ENCODE measurements at regions not wholly inside any gene's neighbourhood (a gene's known extent, or its start where the extent isn't known, plus 50 kb on each side); places are given as distances from the start of the nearest gene placed in this dataset.

GRCh38 chr6:91940801-91941200, 1353.9 kb upstream of the MAP3K7 start:
- DNase-seq (no peak), ATAC-seq (ENCODE audit: insufficient read depth, low FRiP score) (no peak)
- 82 to 98% methylated on average over 1 of the region's 1 CpG for WGBS, 2 donors
- no peaks in the 10 kb centered on the region for H3K9me3 ChIP-seq (ENCODE audit: control insufficient read depth in 4 of 4, insufficient read depth in 3 of 4, low read length in 3 of 4)
- H3K9ac ChIP-seq (ENCODE audit: insufficient read depth in 1 of 2, low read length in 2 of 2) = no peak overlapping the region
- no peaks in the 10 kb centered on the region for H3K4me1 ChIP-seq (ENCODE audit: control insufficient read depth in 5 of 5, insufficient read depth in 5 of 5, low read length in 5 of 5)
- no peaks in the 10 kb centered on the region for H3K36me3 ChIP-seq (ENCODE audit: control insufficient read depth in 4 of 4, insufficient read depth in 4 of 4, low read length in 4 of 4)
- no peaks in the 10 kb centered on the region for H3K27me3 ChIP-seq (ENCODE audit: control insufficient read depth in 3 of 3, insufficient read depth in 3 of 3, low read length in 2 of 3)
- H3K4me3 ChIP-seq = no peak overlapping the region
- TF ChIP-seq, protein P1, sequence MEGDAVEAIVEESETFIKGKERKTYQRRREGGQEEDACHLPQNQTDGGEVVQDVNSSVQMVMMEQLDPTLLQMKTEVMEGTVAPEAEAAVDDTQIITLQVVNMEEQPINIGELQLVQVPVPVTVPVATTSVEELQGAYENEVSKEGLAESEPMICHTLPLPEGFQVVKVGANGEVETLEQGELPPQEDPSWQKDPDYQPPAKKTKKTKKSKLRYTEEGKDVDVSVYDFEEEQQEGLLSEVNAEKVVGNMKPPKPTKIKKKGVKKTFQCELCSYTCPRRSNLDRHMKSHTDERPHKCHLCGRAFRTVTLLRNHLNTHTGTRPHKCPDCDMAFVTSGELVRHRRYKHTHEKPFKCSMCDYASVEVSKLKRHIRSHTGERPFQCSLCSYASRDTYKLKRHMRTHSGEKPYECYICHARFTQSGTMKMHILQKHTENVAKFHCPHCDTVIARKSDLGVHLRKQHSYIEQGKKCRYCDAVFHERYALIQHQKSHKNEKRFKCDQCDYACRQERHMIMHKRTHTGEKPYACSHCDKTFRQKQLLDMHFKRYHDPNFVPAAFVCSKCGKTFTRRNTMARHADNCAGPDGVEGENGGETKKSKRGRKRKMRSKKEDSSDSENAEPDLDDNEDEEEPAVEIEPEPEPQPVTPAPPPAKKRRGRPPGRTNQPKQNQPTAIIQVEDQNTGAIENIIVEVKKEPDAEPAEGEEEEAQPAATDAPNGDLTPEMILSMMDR (IDR thresholded peaks at IDR 0.05; ENCODE audit: control extremely low read depth, extremely low read depth) = no peak
- H3K27ac ChIP-seq (ENCODE audit: low read depth in 1 of 2, low read length in 1 of 2) = no peak overlapping the region

- DNase-seq (no peak), ATAC-seq (ENCODE audit: insufficient read depth, low FRiP score) (no peak)
- H3K4me1 ChIP-seq (ENCODE audit: control insufficient read depth in 5 of 5, insufficient read depth in 5 of 5, low read length in 5 of 5) = no peaks in the 10 kb centered on the region
- H3K36me3 ChIP-seq (ENCODE audit: control insufficient read depth in 4 of 4, insufficient read depth in 4 of 4, low read length in 4 of 4) = no peaks in the 10 kb centered on the region
- WGBS, 2 donors = 91 to 93% methylated on average over 15 of the region's 15 CpGs
- peaks cover 0 to 2% (median 0%) of the 10 kb centered on the region in 4 donors for H3K9me3 ChIP-seq (ENCODE audit: control insufficient read depth in 4 of 4, insufficient read depth in 3 of 4, low read length in 3 of 4)
- TF ChIP-seq, protein P1 (IDR thresholded peaks at IDR 0.05; ENCODE audit: control extremely low read depth, extremely low read depth) = no peak
- H3K27me3 ChIP-seq (ENCODE audit: control insufficient read depth in 3 of 3, insufficient read depth in 3 of 3, low read length in 2 of 3) = no peaks in the 10 kb centered on the region
- no peak overlapping the region for H3K4me3 ChIP-seq
- H3K27ac ChIP-seq (ENCODE audit: low read depth in 1 of 2, low read length in 1 of 2) = no peak overlapping the region
- H3K9ac ChIP-seq (ENCODE audit: insufficient read depth in 1 of 2, low read length in 2 of 2) = no peak overlapping the region
These were observed 1340.0 kb upstream of the MAP3K7 start for GRCh38 chr6:91926827-91927226.

DNA sequence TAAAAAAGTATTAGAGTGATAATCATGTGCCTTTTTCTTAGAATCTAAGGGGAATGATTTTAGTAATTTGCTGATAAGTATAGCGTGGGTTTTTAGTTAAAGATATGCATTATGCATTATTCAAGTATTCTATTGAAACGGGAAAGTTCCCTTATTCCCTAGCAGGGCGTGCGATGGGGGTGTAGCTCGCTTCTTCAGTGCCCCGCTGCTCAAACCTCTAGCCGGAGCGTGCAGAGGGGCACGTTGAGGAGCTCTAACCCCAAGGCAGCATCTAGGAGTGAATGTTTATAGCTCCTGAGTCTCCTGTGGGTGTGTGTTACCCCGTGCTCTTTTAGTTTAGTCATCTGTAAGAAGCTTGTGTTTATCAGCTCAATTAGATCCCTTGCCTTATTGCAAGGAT, 1339.5 kb upstream of the MAP3K7 start:
- TF ChIP-seq, protein P1 (IDR thresholded peaks at IDR 0.05; ENCODE audit: control extremely low read depth, extremely low read depth) = no peak
- WGBS, 2 donors = 86 to 88% methylated on average over 10 of the region's 10 CpGs
- Histone ChIP-seq H3K4me1 (ENCODE audit: control insufficient read depth in 5 of 5, insufficient read depth in 5 of 5, low read length in 5 of 5) (no peaks in the 10 kb centered on the region), H3K9ac (ENCODE audit: insufficient read depth in 1 of 2, low read length in 2 of 2) (no peak overlapping the region), H3K27ac (ENCODE audit: low read depth in 1 of 2, low read length in 1 of 2) (no peak overlapping the region), H3K4me3 (no peak overlapping the region), H3K9me3 (ENCODE audit: control insufficient read depth in 4 of 4, insufficient read depth in 3 of 4, low read length in 3 of 4) (peaks cover 0 to 2% (median 0%) of the 10 kb centered on the region in 4 donors), H3K27me3 (ENCODE audit: control insufficient read depth in 3 of 3, insufficient read depth in 3 of 3, low read length in 2 of 3) (no peaks in the 10 kb centered on the region), H3K36me3 (ENCODE audit: control insufficient read depth in 4 of 4, insufficient read depth in 4 of 4, low read length in 4 of 4) (no peaks in the 10 kb centered on the region)
- DNase-seq (no peak), ATAC-seq (ENCODE audit: insufficient read depth, low FRiP score) (no peak)

GRCh38 chr6:91911945-91912344, 1325.1 kb upstream of the MAP3K7 start:
- H3K9ac ChIP-seq (ENCODE audit: insufficient read depth in 1 of 2, low read length in 2 of 2) = no peak overlapping the region
- H3K4me3 ChIP-seq = no peak overlapping the region
- ATAC-seq (ENCODE audit: insufficient read depth, low FRiP score) = no peak
- WGBS, 2 donors = 95 to 98% methylated on average over 2 of the region's 2 CpGs
- no peaks in the 10 kb centered on the region for H3K27me3 ChIP-seq (ENCODE audit: control insufficient read depth in 3 of 3, insufficient read depth in 3 of 3, low read length in 2 of 3)
- TF ChIP-seq, protein P1 (IDR thresholded peaks at IDR 0.05; ENCODE audit: control extremely low read depth, extremely low read depth) = no peak
- peaks cover 0 to 2% (median 0%) of the 10 kb centered on the region in 4 donors for H3K9me3 ChIP-seq (ENCODE audit: control insufficient read depth in 4 of 4, insufficient read depth in 3 of 4, low read length in 3 of 4)
- H3K4me1 ChIP-seq (ENCODE audit: control insufficient read depth in 5 of 5, insufficient read depth in 5 of 5, low read length in 5 of 5) = no peaks in the 10 kb centered on the region
- H3K27ac ChIP-seq (ENCODE audit: low read depth in 1 of 2, low read length in 1 of 2) = no peak overlapping the region
- no peaks in the 10 kb centered on the region for H3K36me3 ChIP-seq (ENCODE audit: control insufficient read depth in 4 of 4, insufficient read depth in 4 of 4, low read length in 4 of 4)
- DNase-seq = no peak

All from lung (tissue), 11 donors.